ENCODE measurements at regions not wholly inside any gene's neighbourhood (a gene's known extent, or its start where the extent isn't known, plus 50 kb on each side); places are given as distances from the start of the nearest gene placed in this dataset.
"Not testable (repeated sequence)": the region's sequence is repeated elsewhere in the genome, so short reads cannot be mapped to it uniquely, and the experiment has no call there.

GRCh38 chr16:65816556-65816955, 549.9 kb upstream of the CDH5 start:
- DNase-seq (ENCODE audit: insufficient read length, low spot score) (no peak), FAIRE-seq (no peak)
- TF ChIP-seq POLR2A (IDR thresholded peaks at IDR 0.05; ENCODE audit: low read depth, low read length) (no peak), TAF1 (IDR thresholded peaks at IDR 0.05; ENCODE audit: low read depth, low read length) (no peak), POLR2AphosphoS5 (IDR thresholded peaks at IDR 0.05; ENCODE audit: low read depth, low read length) (no peak), SPI1 (IDR thresholded peaks at IDR 0.05; ENCODE audit: low read depth, low read length) (no peak), PAX5 (IDR thresholded peaks at IDR 0.05; ENCODE audit: insufficient read depth, low read length, severe bottlenecking) (no peak), POU2F2 (IDR thresholded peaks at IDR 0.05; ENCODE audit: low read depth, low read length) (no peak)

- TF ChIP-seq SPI1 (IDR thresholded peaks at IDR 0.05; ENCODE audit: low read depth, low read length) (no peak), TAF1 (IDR thresholded peaks at IDR 0.05; ENCODE audit: low read depth, low read length) (no peak)
- DNase-seq (ENCODE audit: insufficient read length, low spot score) (no peak), FAIRE-seq (no peak)
These were observed 550.8 kb upstream of the CDH5 start for GRCh38 chr16:65815707-65816106.

GRCh38 chr16:65813879-65814278, 552.6 kb upstream of the CDH5 start:
- not testable (repeated sequence) for DNase-seq (ENCODE audit: insufficient read length, low spot score); FAIRE-seq

- FAIRE-seq (no peak), DNase-seq (ENCODE audit: insufficient read length, low spot score) (no peak)
- TF ChIP-seq POU2F2 (IDR thresholded peaks at IDR 0.05; ENCODE audit: low read depth, low read length) (no peak), TAF1 (IDR thresholded peaks at IDR 0.05; ENCODE audit: low read depth, low read length) (no peak), SPI1 (IDR thresholded peaks at IDR 0.05; ENCODE audit: low read depth, low read length) (no peak), POLR2A (IDR thresholded peaks at IDR 0.05; ENCODE audit: low read depth, low read length) (no peak), POLR2AphosphoS5 (IDR thresholded peaks at IDR 0.05; ENCODE audit: low read depth, low read length) (no peak), PAX5 (IDR thresholded peaks at IDR 0.05; ENCODE audit: insufficient read depth, low read length, severe bottlenecking) (no peak)
These were observed 556.9 kb upstream of the CDH5 start for GRCh38 chr16:65809627-65810026.

GRCh38 chr16:65808790-65809189, 557.7 kb upstream of the CDH5 start:
- FAIRE-seq = no peak
- DNase-seq (ENCODE audit: insufficient read length, low spot score) = no peak
- no peak for TF ChIP-seq PAX5 (IDR thresholded peaks at IDR 0.05; ENCODE audit: insufficient read depth, low read length, severe bottlenecking)
- TF ChIP-seq POU2F2 (IDR thresholded peaks at IDR 0.05; ENCODE audit: low read depth, low read length) = no peak
- no peak for TF ChIP-seq TAF1 (IDR thresholded peaks at IDR 0.05; ENCODE audit: low read depth, low read length)
- TF ChIP-seq SPI1 (IDR thresholded peaks at IDR 0.05; ENCODE audit: low read depth, low read length) = no peak
- no peak for TF ChIP-seq POLR2AphosphoS5 (IDR thresholded peaks at IDR 0.05; ENCODE audit: low read depth, low read length)
- no peak for TF ChIP-seq POLR2A (IDR thresholded peaks at IDR 0.05; ENCODE audit: low read depth, low read length)

- TF ChIP-seq POLR2A (IDR thresholded peaks at IDR 0.05; ENCODE audit: low read depth, low read length) (no peak), TAF1 (IDR thresholded peaks at IDR 0.05; ENCODE audit: low read depth, low read length) (no peak)
- FAIRE-seq = no peak
- no peak for DNase-seq (ENCODE audit: insufficient read length, low spot score)
These were observed 558.6 kb upstream of the CDH5 start for GRCh38 chr16:65807858-65808257.

- FAIRE-seq; DNase-seq (ENCODE audit: insufficient read length, low spot score): not testable (repeated sequence)
These were observed 560.8 kb upstream of the CDH5 start for GRCh38 chr16:65805704-65806103.

- DNase-seq (ENCODE audit: insufficient read length, low spot score) (no peak), FAIRE-seq (no peak)
- no peak for TF ChIP-seq PAX5 (IDR thresholded peaks at IDR 0.05; ENCODE audit: insufficient read depth, low read length, severe bottlenecking)
These were observed 570.0 kb upstream of the CDH5 start for GRCh38 chr16:65796481-65796880.

GRCh38 chr16:65794973-65795372, 571.5 kb upstream of the CDH5 start:
- FAIRE-seq = no peak
- no peak for TF ChIP-seq POLR2A (IDR thresholded peaks at IDR 0.05; ENCODE audit: low read depth, low read length)
- TF ChIP-seq PAX5 (IDR thresholded peaks at IDR 0.05; ENCODE audit: insufficient read depth, low read length, severe bottlenecking) = no peak
- no peak for TF ChIP-seq TAF1 (IDR thresholded peaks at IDR 0.05; ENCODE audit: low read depth, low read length)
- TF ChIP-seq POU2F2 (IDR thresholded peaks at IDR 0.05; ENCODE audit: low read depth, low read length) = no peak
- no peak for TF ChIP-seq POLR2AphosphoS5 (IDR thresholded peaks at IDR 0.05; ENCODE audit: low read depth, low read length)
- no peak for TF ChIP-seq SPI1 (IDR thresholded peaks at IDR 0.05; ENCODE audit: low read depth, low read length)
- DNase-seq (ENCODE audit: insufficient read length, low spot score) = no peak

GRCh38 chr16:65793781-65794180, 572.7 kb upstream of the CDH5 start:
- TF ChIP-seq PAX5 (IDR thresholded peaks at IDR 0.05; ENCODE audit: insufficient read depth, low read length, severe bottlenecking) = no peak
- no peak for TF ChIP-seq TAF1 (IDR thresholded peaks at IDR 0.05; ENCODE audit: low read depth, low read length)

GRCh38 chr16:65790768-65791167, 575.7 kb upstream of the CDH5 start:
- TF ChIP-seq PAX5 (IDR thresholded peaks at IDR 0.05; ENCODE audit: insufficient read depth, low read length, severe bottlenecking) (no peak), SPI1 (IDR thresholded peaks at IDR 0.05; ENCODE audit: low read depth, low read length) (no peak), TAF1 (IDR thresholded peaks at IDR 0.05; ENCODE audit: low read depth, low read length) (no peak), POLR2AphosphoS5 (IDR thresholded peaks at IDR 0.05; ENCODE audit: low read depth, low read length) (no peak), POU2F2 (IDR thresholded peaks at IDR 0.05; ENCODE audit: low read depth, low read length) (no peak)
- DNase-seq (ENCODE audit: insufficient read length, low spot score) = no peak
- no peak for FAIRE-seq

More at GRCh38 chr16:65793781-65794180, 572.7 kb upstream of the CDH5 start:
- FAIRE-seq (no peak), DNase-seq (ENCODE audit: insufficient read length, low spot score) (no peak)
